Stimulated activated CD4-positive, alpha-beta T cell treated with anti-CD3 and anti-CD28 coated beads, Interleukin-1b, Interleukin-23, amount 100 ng/mL, for 24 hours (primary cell): ENCODE measurements at regions not wholly inside any gene's neighbourhood (a gene's known extent, or its start where the extent isn't known, plus 50 kb on each side); places are given as distances from the start of the nearest gene placed in this dataset.

Experiments used
- DNase-seq, 4 experiments: peaks; one replicate each; pipeline ENCODE4 v3.0.0-alpha.2; 2020; ENCODE audit warnings: low read depth in 4 of 4, low spot score in 1 of 4

DNA sequence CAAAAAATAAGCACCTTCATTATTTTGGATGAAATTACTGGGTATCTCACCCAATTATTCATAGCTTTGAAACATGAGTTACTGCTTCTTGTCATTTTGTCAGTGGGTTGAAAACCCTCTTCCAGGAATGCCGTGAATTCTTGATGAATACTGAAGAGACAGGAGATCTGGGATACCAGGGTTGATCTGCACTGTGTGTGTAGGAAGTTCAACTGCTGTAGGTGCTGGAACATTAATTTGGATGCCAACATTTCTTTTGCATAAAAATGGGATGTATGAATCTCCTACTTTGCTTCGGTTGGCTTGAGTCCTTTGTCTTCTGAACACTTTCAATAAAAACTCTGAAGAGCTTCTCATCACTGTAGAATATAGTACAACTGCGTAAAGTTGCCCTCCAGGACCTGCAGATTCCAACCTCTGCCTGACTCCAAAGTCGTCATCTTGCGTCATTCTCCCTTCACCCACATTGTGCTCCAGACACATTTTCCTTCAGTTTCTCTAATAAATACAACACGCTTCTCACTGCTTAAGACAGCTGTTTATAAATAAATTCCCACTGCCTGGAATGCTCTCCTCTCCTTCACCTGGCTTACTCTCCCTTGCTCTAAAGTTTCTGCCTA, 312.7 kb upstream of the TGFBR2 start:
- DNase-seq: no peak

DNA sequence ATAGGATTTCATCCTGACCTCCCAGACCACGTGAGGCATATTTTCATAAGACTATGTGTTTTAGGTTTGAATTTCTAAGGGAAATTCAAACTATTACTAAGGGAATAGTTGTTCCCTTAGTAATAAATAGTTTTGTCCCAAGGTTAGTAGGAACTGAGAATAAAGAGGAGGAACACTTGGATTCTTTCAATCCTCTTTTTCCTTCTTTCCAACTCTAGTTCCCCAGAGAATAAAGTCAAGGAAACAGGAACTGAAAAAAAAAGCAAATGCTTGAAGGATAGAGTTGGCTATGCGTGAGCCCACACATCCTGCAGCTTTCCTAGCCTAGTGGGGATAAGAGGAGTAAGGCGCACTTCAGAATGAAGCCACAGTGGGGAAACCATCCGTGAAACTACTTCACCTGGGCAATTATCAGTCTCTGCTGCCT, 312.1 kb upstream of the TGFBR2 start:
- DNase-seq: no peak

DNA sequence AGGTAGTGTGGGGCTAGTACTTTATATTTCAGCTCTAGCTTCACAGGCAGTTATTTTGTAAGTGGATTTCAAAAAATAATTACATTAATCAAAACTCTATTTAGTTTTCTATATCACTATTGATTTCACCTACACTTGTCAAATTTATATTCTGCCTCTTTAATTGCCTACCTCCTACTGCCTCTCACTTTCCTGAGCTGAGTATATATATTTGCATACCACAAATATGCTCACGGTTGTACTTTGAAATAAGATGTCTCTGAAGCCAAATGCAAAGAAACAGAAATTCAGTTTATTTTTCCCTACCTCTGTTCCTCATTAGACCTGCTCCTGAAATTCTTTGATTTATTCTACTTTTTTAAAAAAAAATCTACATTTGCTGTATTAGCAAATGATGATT, 309.3 kb upstream of the TGFBR2 start:
- DNase-seq: no peak

DNA sequence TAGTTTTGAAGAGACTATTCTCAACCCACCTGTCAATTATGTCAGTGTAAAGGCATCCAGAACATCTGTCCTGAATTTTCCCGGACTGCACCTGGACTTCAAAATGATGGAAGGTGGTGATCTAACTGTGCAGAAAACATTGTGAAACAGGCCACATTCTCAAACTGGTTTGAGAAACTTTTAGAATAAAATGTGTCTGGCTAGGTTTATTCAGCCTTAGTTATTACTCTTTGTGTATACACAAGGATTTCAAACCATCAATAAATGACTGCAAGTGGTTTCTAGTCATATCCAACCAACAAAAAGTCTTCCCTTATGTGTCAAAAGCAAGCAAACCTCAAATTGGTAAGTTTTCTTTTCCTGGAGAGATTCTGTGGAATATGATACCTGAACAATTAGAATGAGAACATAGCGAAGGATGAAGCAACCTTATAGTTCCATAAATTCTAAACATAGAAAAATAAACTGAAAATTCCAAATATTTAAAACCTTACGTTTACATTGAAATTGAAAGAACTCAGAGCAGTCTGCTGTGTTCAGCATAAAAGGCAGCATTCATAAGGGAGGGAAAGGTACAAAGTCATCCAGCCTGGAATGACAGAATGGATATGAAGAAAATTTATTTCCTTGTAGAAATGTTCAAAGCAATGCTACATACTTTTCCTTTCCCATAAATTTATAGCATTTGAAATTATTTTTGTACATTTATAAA, 306.6 kb upstream of the TGFBR2 start:
- no peak for DNase-seq

DNA sequence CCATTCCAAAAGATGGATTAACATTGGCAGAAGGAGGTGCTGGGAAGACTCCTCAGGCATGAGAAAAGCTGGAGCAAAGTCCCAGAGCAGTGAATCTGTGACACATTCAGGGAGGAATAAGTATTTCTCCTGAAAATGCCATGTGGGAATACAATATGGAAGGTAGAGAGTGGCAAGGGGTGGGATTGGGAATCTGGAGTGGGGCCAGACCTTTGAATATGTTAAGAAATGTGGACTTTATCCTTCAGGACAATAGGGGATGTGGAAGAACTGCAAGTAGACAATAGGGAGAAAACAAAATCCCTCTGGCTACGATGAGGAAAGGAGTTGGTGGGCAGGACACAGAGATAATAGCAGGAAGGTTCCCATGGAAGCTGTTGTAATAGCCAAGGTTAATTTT, 305.6 kb upstream of the TGFBR2 start:
- DNase-seq: no peak

DNA sequence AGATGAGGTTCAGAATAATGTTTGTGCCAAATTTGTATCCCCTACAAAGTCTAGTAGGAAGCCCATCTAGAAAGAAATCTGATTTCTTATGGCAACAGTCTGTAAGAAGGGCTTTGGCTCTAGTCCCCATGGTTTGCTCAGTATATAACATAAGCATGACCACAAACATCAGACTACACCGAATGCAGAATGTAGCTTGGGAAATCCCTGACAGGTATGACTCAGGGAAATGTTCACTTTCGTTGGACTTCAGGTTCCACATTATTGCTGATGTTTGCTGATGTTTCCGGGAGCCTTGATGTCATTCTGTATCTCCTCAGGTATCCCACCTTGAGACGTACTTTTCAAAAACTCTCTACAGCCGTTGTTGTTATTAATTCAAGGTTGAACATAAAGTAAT, 304.4 kb upstream of the TGFBR2 start:
- DNase-seq: no peak

DNA sequence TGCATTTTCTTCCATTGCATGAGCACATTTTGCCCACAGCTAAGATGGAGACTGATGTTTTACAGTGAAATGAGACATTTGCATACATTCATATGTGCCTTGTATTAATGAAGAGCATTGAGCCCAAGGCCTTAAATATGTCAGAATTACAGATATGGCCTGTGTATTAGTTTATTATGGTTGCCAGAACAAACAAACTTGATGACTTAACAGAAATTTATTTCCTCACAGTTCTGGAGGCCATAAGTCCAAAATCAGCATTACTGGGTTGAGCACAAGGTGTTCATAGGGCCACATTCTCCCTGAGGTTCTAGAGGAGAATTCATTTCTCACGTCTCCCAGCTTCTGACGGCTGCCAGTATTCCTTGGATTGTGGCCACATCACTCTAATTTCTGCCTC, 302.6 kb upstream of the TGFBR2 start:
- no peak for DNase-seq

DNA sequence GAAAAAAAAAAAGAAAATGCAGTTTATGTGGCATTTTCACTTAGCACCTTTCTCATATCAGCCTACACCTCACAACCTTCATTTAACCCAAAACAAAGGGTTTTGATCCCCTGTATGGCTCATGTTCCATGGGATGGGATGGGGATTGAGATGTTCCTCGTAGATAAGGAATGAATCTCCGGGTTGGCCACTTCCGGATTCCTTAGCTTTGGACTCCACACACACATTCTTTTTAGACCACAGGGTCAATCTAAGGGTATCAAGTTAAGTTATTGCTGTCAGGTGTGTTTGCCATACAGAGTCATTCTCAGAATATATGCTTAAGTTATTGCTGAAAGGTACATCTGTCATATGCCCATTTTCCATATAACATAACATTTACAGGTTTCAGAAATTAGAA, 301.4 kb upstream of the TGFBR2 start:
- DNase-seq: no peak

DNA sequence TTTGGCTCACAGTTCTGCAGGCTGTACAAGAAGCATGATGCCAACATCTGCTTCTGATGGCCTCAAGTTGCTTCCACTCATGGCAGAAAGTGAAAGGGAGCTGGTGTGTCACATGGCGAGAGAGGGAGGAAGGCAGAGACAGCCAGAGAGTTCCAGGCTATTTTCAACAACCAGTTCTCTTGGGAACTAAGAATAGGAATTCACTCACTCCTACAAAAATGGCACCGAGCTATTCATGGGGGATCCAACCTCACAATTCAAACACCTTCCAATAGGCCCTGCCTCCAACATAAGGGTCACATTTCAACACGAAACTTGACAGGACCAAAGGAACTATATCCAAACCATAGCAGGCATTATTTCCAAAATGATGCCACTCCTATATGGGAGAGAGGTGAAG, 299.5 kb upstream of the TGFBR2 start:
- DNase-seq: no peak

DNA sequence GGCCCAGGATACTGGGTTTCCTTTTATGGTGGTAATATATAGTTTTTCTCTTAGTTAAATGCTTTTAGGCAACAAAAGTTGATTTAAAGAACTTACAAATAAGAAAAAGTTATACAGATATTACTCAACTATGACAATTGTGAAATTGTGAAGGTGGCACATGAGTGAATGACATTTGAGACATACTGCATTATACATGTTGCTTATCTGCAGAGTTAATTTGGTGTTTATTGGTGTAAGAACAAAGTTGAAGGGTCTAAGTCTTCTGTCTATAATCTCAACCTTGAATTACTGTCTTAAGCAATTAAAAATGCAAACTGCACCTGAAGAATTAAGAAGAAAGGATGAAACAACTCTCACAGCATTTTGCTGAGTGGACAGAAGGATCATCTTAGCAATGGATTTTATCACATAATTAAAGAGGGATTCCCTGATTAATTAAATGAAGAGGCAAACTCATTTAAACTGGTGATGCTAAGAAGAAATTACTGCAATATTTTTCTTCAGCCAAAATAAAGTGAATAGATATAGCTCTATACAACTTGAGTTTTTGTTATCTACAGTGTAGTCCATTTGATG, 298.9 kb upstream of the TGFBR2 start:
- no peak for DNase-seq

DNA sequence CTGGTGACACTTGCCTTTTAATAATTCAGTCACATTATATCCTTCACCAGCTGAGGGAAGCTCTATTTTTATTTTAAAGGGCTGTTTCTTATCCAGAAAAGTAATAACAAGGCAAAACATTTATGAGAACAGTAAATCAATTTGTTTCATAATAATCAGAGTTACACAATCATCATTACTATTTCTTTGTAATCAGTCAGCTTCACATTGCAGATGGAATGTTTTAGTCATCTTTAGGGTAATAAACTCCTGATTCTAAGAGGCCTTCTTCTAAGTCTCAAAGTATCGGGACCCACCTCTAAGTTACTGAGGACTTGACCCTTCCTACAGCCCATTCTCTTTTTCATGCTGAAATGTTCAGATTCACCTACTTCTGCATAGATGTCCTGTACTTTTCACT, 298.3 kb upstream of the TGFBR2 start:
- DNase-seq: no peak

DNA sequence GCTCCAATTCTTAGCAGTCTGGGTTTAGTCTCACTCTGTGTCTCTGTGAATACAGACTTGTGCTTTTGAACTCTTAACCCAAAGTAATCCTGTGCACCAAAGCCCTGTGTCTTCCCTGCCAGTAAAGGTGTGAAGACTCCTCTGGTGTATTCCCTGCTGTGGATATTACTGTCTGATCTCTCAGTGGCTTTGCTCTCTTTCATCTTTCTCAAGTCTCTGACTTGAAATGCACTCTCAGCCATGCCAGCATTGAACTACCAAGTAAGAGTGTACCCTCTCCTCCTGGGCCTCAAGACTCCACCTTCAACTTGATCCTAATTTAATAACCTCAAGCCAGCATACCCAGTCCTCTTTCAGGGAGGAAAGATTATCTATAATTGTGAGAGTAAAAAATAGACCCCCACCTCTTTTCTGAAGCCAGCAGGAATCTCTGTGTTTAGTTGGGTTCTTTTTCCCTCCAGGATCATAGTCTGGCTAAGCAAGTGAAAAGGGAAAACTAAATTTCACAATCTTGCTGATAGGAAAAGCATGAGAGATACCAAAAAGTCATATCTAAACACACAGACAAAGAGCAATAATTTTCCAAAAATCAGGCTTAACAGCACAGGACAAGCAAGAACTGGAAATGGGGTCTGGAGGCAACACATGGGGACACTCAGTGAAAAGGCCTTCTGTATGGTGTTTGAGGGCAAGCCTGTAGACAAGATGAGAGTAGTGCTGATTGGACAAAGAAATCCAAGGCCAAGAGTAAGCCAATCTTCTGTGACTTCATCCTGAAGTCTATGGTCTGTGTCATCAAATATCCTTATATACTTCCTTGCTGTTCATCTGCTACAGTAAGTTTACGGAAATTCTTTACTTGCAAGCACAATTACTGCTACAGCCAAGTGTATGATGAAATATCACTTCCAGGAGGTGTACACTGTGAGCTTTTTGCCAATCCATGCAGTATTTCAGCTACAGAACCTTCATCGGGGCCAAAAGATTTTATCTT, 296.1 kb upstream of the TGFBR2 start:
- DNase-seq: no peak

DNA sequence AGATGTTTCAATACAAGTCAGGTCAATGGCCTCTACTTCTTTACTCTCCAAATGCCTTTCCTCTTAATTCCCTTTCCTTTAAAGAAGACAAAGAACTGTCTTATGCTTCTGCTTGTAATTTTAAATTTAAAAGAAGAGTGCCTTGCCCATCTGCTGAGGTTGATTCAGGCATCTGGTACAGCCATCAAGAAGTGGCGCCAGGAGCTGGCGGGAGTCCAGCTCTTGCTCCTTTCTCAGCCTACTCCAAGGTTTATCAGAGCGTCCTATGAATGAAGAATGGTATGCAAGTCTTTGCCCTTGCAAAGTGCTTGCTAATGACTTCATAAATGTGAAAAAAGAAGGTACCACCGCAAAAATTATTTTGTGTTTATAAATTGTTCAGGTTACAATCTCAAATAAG, 294.6 kb upstream of the TGFBR2 start:
- no peak for DNase-seq

DNA sequence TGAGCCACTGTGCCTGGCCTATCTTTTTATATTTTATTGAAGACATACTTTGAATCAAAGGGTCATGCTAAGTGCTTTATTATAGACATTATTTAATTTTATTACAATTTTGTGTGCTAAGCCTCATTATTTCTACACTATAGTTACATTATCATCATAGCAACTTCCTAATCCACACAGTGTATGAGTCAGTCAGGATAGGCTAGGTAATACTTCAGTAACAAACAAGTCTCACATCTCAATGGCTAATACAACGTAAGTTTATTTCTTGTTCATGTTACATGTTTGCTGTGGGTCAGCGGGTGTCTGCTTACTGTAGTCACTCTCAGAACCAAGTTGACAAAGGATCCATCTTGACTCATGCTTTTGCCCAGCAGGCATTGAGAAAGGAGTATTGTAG, 292.6 kb upstream of the TGFBR2 start:
- DNase-seq: no peak

DNA sequence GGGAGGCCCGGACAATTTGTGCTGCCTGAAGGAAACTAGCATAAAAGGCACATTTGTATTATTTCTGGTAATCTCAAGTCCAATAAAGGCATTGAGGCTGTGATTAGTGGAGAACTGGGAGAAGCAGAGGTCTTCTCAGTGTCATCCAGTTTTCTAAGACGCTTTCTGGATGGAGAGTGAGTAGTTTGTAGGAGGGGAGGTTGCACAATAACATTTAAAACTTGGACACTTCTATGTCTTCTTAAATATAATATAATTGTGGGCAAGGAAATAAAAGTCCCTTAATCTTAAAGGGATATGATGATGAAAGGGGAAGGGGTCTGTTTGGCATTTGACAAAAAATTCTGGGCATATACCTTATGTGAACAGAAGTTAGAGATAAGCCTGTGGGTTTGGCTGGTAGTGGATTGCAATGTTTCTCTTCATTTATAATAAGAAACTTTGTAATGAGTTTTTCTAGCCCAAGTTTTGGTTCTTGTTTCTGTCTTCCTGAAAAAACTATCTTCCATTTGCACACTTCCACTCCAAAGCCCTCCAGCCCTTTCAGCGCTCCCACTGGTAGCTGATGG, 291.6 kb upstream of the TGFBR2 start:
- DNase-seq: no peak

DNA sequence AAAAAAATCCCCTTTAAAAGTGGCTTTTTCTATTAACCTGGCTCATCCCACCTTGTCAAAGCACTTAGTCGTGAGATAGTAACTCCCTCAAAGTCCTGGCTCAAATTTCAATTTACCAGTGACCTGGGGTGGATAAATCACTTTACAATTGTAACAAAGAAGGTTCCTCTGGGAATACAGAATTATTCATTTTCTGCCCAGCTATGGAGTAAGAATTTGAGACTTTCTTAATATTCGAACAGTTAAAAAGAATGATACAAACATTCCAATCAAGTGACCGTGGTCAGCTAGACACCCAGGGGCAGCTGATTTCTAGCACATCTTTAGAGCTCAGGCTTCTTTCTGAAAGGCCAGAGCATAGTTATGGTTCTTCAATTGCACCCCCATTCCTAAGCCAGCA, 291.0 kb upstream of the TGFBR2 start:
- no peak for DNase-seq

DNA sequence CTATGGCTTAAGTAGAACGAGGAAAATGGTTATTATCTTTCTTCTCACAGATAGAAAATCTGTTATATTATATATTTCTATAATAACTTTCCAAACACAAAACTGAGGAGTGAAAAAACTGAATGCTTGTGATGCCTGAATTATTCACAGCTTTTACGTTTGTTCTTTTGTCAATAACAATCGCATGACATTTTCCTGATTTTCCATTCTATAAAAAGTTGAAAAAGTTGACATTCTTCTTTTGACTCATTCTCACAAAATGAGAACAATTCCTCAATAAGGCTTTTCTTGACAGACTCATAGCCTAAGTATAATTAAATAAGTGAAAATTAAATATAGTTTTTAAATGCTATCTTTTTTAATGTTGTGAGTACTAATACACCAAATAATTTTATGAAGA, 288.8 kb upstream of the TGFBR2 start:
- DNase-seq: no peak

DNA sequence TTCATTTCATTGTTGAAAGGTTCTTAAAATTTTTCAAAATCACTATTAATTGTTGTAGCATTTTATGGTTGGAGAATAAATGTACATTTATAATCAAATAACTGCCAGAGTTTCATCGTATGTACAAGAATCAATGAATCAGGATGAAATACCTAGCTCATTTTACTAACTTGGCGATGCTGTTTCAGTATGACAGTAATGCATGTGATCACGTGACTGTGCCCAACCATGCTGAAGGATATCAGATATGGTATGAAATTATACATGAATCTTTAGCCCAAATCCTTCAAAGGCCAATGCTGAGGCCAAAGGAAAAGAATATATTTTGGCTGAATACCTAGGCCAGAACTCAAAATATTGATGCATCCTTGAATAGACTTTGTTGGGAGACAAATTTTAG, 288.3 kb upstream of the TGFBR2 start:
- no peak for DNase-seq

DNA sequence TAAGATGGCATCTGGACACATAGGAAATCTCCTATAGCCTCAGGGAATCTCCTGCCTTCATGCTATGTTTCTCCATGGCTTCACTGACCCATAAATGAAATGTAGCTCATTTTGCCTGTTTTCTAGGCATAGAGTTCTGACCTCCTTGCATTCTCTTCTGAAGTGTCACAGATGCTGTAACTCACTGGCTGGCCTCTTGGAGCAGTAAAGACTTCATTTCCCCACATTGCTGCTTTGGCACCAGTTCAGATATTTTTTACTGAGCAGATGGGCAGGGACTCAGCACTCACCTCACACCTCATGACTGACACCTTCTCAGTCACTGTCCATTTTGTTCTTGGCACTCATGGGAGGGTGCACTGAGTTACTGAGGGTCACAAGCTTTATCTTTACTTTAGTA, 286.7 kb upstream of the TGFBR2 start:
- peak in 1 of 4 experiments; percentile 13 for DNase-seq

DNA sequence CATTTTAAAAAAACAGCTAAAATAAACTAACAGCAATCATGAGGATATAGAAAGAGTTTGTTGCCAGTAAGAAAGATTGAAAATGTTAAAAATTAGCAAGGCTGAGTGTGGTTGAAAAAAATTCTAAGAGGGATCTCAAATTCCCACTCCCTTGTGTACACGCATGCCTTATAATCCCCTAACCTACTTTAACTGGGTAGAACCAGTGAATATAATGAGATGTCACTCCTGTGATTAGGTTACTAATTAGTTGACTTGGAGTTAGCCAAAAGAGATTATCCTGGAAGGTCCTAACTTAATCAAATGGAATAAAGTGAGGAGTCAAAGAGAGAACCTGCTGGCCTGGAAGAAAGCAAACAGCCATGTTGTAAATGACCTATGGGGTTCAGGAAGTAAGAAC, 286.0 kb upstream of the TGFBR2 start:
- no peak for DNase-seq

DNA sequence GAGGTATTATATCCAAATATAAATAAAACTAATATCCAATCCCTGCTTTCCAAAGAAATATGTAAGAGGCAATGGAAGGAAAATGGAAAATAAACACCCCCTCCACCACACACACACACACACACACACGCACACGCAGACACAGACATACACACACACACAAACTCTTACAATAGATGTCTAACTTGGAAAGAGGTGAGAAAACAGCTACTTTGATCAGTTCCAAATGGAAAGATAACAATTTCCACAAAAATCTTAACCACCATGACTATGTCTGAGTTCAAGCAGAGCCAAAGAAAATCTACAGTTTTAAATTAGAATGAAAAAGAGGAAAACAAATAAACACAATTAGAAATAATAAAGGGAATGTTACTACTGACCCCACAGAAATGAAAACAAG, 285.3 kb upstream of the TGFBR2 start:
- no peak for DNase-seq
